Liver (tissue), 3 donors: ENCODE measurements at regions not wholly inside any gene's neighbourhood (a gene's known extent, or its start where the extent isn't known, plus 50 kb on each side); places are given as distances from the start of the nearest gene placed in this dataset.

ENCODE experiments used
- EGR1 ChIP-seq, 2 donors: IDR thresholded peaks; 2 replicates each; pipeline ENCODE4 v1.6.1; 2016 to 2018; ENCODE audit warnings: antibody characterized with exemption in 2 of 2, low read depth in 2 of 2
- FOXA1 ChIP-seq: IDR thresholded peaks from 2 replicates; pipeline ENCODE4 v1.6.1; 2016; ENCODE audit warnings: antibody characterized with exemption
- GABPA ChIP-seq, 2 donors: IDR thresholded peaks in 1 of 2; conservative IDR thresholded peaks in 1 of 2; 2 replicates each; pipeline ENCODE4 v1.6.1; 2016; ENCODE audit warnings: antibody characterized with exemption in 2 of 2, mild to moderate bottlenecking in 1 of 2, moderate library complexity in 1 of 2
- RAD21 ChIP-seq, 2 donors: IDR thresholded peaks; 2 replicates each; pipeline ENCODE4 v1.6.1; 2016; ENCODE audit warnings: antibody characterized with exemption in 2 of 2, mild to moderate bottlenecking in 2 of 2
- RXRA ChIP-seq, 2 donors: IDR thresholded peaks; 2 replicates each; pipeline ENCODE4 v1.6.1; 2017 to 2018; ENCODE audit warnings: antibody characterized with exemption in 2 of 2, mild to moderate bottlenecking in 1 of 2
- SP1 ChIP-seq: IDR thresholded peaks from 2 replicates; pipeline ENCODE4 v1.6.1; 2018; ENCODE audit warnings: antibody characterized with exemption, mild to moderate bottlenecking
- TAF1 ChIP-seq: conservative IDR thresholded peaks from 2 replicates; pipeline ENCODE4 v1.6.1; 2016; ENCODE audit warnings: antibody characterized with exemption, mild to moderate bottlenecking
- YY1 ChIP-seq: IDR thresholded peaks from 2 replicates; pipeline ENCODE4 v1.6.1; 2016; ENCODE audit warnings: antibody characterized with exemption, mild to moderate bottlenecking
- TF ChIP-seq, protein P1 (sequence below): fragments of 150-350 bp; IDR thresholded peaks from 2 replicates; pipeline ENCODE4 v1.5.1; 2017; ENCODE audit warnings: improper control_type of control experiment, low read depth, low read length; ENCODE audit not compliant: missing input control
- TF ChIP-seq, protein P2 (sequence below): IDR thresholded peaks from 2 replicates; pipeline ENCODE4 v1.6.1; 2016; ENCODE audit warnings: antibody characterized with exemption
- TF ChIP-seq, protein P3 (sequence below): IDR thresholded peaks from 2 replicates; pipeline ENCODE4 v1.6.1; 2016; ENCODE audit warnings: antibody characterized with exemption, mild to moderate bottlenecking
- TF ChIP-seq, protein P4 (sequence below): IDR thresholded peaks from 2 replicates; pipeline ENCODE4 v1.6.1; 2016; ENCODE audit warnings: antibody characterized with exemption
- donor health status: healthy.
- donor health status: healthy.

DNA sequence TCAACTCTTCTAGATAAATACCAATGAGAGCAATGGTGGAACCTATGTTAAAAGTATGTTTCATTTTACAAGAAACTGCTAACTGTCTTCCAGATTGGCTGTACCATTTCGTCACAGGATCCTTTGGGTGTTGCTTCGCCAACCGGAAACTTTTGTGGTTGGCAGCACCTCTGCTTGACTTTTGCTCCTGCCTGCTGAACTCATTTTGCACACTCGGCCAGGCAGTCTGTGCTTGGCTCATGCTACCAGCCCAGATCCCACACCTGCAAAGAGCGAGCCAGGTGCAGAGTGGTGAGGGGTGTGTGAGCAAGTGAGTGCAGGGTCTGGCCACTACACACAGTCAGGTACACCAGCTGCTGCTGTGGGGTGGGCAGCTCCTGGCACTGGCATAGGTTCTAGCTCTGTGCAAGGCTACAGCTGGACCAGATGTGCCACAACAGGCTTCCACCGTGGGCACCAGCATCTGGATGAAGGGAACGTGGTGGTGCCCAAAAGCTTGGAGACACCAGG lies 422.3 kb downstream of the PRR16 start:
- TF ChIP-seq, protein P1, sequence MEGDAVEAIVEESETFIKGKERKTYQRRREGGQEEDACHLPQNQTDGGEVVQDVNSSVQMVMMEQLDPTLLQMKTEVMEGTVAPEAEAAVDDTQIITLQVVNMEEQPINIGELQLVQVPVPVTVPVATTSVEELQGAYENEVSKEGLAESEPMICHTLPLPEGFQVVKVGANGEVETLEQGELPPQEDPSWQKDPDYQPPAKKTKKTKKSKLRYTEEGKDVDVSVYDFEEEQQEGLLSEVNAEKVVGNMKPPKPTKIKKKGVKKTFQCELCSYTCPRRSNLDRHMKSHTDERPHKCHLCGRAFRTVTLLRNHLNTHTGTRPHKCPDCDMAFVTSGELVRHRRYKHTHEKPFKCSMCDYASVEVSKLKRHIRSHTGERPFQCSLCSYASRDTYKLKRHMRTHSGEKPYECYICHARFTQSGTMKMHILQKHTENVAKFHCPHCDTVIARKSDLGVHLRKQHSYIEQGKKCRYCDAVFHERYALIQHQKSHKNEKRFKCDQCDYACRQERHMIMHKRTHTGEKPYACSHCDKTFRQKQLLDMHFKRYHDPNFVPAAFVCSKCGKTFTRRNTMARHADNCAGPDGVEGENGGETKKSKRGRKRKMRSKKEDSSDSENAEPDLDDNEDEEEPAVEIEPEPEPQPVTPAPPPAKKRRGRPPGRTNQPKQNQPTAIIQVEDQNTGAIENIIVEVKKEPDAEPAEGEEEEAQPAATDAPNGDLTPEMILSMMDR, result no peak
- TF ChIP-seq YY1 (no peak), EGR1 (IDR thresholded peaks at IDR 0.05; ENCODE audit: low read depth in 2 of 2) (no peak), GABPA (IDR thresholded peaks at IDR 0.05 in 1 of 2, conservative IDR thresholded peaks at IDR 0.05 in 1 of 2) (no peak), FOXA1 (no peak), SP1 (no peak), TAF1 (no peak), RXRA (IDR thresholded peaks at IDR 0.05) (no peak), RAD21 (IDR thresholded peaks at IDR 0.05) (no peak)
- TF ChIP-seq, protein P2, sequence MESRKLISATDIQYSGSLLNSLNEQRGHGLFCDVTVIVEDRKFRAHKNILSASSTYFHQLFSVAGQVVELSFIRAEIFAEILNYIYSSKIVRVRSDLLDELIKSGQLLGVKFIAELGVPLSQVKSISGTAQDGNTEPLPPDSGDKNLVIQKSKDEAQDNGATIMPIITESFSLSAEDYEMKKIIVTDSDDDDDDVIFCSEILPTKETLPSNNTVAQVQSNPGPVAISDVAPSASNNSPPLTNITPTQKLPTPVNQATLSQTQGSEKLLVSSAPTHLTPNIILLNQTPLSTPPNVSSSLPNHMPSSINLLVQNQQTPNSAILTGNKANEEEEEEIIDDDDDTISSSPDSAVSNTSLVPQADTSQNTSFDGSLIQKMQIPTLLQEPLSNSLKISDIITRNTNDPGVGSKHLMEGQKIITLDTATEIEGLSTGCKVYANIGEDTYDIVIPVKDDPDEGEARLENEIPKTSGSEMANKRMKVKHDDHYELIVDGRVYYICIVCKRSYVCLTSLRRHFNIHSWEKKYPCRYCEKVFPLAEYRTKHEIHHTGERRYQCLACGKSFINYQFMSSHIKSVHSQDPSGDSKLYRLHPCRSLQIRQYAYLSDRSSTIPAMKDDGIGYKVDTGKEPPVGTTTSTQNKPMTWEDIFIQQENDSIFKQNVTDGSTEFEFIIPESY, result no peak
- TF ChIP-seq, protein P3, sequence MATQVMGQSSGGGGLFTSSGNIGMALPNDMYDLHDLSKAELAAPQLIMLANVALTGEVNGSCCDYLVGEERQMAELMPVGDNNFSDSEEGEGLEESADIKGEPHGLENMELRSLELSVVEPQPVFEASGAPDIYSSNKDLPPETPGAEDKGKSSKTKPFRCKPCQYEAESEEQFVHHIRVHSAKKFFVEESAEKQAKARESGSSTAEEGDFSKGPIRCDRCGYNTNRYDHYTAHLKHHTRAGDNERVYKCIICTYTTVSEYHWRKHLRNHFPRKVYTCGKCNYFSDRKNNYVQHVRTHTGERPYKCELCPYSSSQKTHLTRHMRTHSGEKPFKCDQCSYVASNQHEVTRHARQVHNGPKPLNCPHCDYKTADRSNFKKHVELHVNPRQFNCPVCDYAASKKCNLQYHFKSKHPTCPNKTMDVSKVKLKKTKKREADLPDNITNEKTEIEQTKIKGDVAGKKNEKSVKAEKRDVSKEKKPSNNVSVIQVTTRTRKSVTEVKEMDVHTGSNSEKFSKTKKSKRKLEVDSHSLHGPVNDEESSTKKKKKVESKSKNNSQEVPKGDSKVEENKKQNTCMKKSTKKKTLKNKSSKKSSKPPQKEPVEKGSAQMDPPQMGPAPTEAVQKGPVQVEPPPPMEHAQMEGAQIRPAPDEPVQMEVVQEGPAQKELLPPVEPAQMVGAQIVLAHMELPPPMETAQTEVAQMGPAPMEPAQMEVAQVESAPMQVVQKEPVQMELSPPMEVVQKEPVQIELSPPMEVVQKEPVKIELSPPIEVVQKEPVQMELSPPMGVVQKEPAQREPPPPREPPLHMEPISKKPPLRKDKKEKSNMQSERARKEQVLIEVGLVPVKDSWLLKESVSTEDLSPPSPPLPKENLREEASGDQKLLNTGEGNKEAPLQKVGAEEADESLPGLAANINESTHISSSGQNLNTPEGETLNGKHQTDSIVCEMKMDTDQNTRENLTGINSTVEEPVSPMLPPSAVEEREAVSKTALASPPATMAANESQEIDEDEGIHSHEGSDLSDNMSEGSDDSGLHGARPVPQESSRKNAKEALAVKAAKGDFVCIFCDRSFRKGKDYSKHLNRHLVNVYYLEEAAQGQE, result no peak
- TF ChIP-seq, protein P4, sequence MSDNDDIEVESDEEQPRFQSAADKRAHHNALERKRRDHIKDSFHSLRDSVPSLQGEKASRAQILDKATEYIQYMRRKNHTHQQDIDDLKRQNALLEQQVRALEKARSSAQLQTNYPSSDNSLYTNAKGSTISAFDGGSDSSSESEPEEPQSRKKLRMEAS, result no peak
